Upper lobe of left lung (tissue), 4 donors: ENCODE measurements at regions not wholly inside any gene's neighbourhood (a gene's known extent, or its start where the extent isn't known, plus 50 kb on each side); places are given as distances from the start of the nearest gene placed in this dataset.
"Not testable (repeated sequence)": the region's sequence is repeated elsewhere in the genome, so short reads cannot be mapped to it uniquely, and the experiment has no call there.

Experiments
- CTCF ChIP-seq, 6 experiments: fragments of 450-650 bp in 4 of 6; fragments of 200-600 bp in 2 of 6; sonication (generic) in 2 of 6; IDR thresholded peaks; one replicate each; pipeline ENCODE4 v1.5.1; 2016 to 2019; ENCODE audit warnings: antibody characterized with exemption in 6 of 6
- EP300 ChIP-seq, 4 donors: sonication (generic); formaldehyde crosslinking; IDR thresholded peaks; one replicate each; pipeline ENCODE4 v1.5.1; 2017; ENCODE audit warnings: antibody characterized with exemption in 4 of 4, control low read depth in 2 of 4
- POLR2AphosphoS5 ChIP-seq, 2 donors: sonication (generic); formaldehyde crosslinking; IDR thresholded peaks; one replicate each; pipeline ENCODE4 v1.5.1; 2017; ENCODE audit warnings: antibody characterized with exemption in 2 of 2

DNA sequence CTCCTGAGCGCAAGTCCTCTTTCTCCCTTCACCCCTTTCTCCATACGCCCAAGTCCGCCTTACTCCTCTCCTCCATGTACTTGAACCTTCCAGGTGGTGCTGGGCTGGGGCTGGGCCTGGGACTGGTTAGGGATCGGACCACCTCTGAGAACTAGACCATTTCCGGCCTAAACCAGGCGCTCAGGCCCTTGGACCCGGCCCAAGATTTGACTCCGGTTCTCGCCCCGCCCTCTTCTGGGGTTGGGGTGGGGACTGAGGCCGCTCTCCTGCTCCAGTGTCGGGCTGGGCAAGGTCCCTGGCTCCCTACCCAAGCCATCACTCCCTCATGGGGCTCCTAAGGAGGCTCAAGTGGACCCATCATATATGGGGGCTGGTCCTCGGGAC is 87.9 kb downstream of the LIMS4 start:
- TF ChIP-seq CTCF, EP300, POLR2AphosphoS5 (IDR thresholded peaks at IDR 0.05): not testable (repeated sequence)
